Heart right ventricle (tissue), 16 donors: ENCODE measurements at regions not wholly inside any gene's neighbourhood (a gene's known extent, or its start where the extent isn't known, plus 50 kb on each side); places are given as distances from the start of the nearest gene placed in this dataset.
"Not testable (repeated sequence)": the region's sequence is repeated elsewhere in the genome, so short reads cannot be mapped to it uniquely, and the experiment has no call there.

Source experiments
- ATAC-seq, 8 donors: fragments of 200-7000 bp; cut with Tn5 transposase; one replicate each; pipeline ENCODE4 v1.9.1; 2020; ENCODE audit warnings: mild to moderate bottlenecking in 8 of 8, moderate library complexity in 8 of 8, moderate number of reproducible peaks in 1 of 8
- DNase-seq, 2 donors: peaks; one replicate each; pipeline ENCODE4 v3.0.0-alpha.2; 2020
- H3K27ac ChIP-seq, 10 donors: fragments of 200-600 bp; sonication (generic) in 2 of 10; one replicate each; pipeline versions ENCODE4 v1.5.0 to v1.8.0; 2020 to 2022; ENCODE audit warnings: mild to moderate bottlenecking in 3 of 10
- H3K27me3 ChIP-seq, 7 donors: fragments of 200-600 bp; one replicate each; pipeline ENCODE4 v1.8.0; 2021 to 2022; ENCODE audit warnings: mild to moderate bottlenecking in 2 of 7
- H3K36me3 ChIP-seq, 9 donors: fragments of 200-600 bp; sonication (generic) in 1 of 9; one replicate each; pipeline versions ENCODE4 v1.5.0 to v1.8.0; 2020 to 2022; ENCODE audit warnings: mild to moderate bottlenecking in 2 of 9
- H3K4me1 ChIP-seq, 9 donors: fragments of 200-600 bp; sonication (generic) in 1 of 9; one replicate each; pipeline versions ENCODE4 v1.5.0 to v1.8.0; 2020 to 2022; ENCODE audit warnings: mild to moderate bottlenecking in 4 of 9
- H3K4me3 ChIP-seq, 10 donors: fragments of 200-600 bp; sonication (generic) in 2 of 10; one replicate each; pipeline versions ENCODE4 v1.5.0 to v1.8.0; 2020 to 2022; ENCODE audit warnings: mild to moderate bottlenecking in 7 of 10, moderate library complexity in 2 of 10
- H3K9me3 ChIP-seq, 11 donors: fragments of 200-600 bp in 10 of 11; sonication (generic) in 2 of 11; one replicate each; pipeline versions ENCODE4 v1.5.0 to v1.8.0; 2013 to 2022; ENCODE audit warnings: mild to moderate bottlenecking in 2 of 11, control low read depth in 1 of 11, moderate library complexity in 1 of 11
- WGBS, 2 donors: extraction: QIAGEN DNeasy Blood & Tissue Kit; methylation state at CpG; one replicate each; pipeline ENCODE4 v1.1.7; 2013; ENCODE audit warnings: inconsistent platforms in 1 of 2; 5-methylcytosine and 5-hydroxymethylcytosine counted together
- intact Hi-C, 10 donors: fragments of 100-400 bp; cut with DNase I; formaldehyde crosslinking; loops; one replicate each; pipeline versions ENCODE4 v1.11.1 to v1.14.2; 2022
- TF ChIP-seq, protein P1 (sequence below), 9 donors: fragments of 200-600 bp; sonication (generic) in 2 of 9; IDR thresholded peaks; one replicate each; pipeline versions ENCODE4 v1.5.0 to v1.8.0; 2021 to 2022; ENCODE audit warnings: antibody characterized with exemption in 9 of 9, mild to moderate bottlenecking in 5 of 9, moderate library complexity in 1 of 9
- donor health status: Arrhythmogenic right ventricular cardiomyopathy.
- donor health status: ischemic (EF 13 %, LVEDD 7.1; RV severe dilation, severe dysfunction).
- donor health status: healthy with polysubstance abuse.
- donor health status: DM: no; HTN: yes; CAD: no.
- donor health status: DM: no; HTN: no; CAD: no.
- donor health status: ischemic (EF 25% LVEDD 6.9; RV normal size, moderate dysfunction).
- donor health status: ischemic (EF 25% LVEDD 5.7; RV mildly dilated, moderate dysfunction).
- donor health status: healthy.
- donor health status: DM: yes; HTN: yes; CAD: no.
- donor health status: Ischemic cardiomyopathy.
- donor health status: ischemic (EF 35%, LVEDD 5.7; RV mildly dilated, moderate dysfunction).
- donor health status: nonischemic (EF 11% LVEDD 7.7; RV severe dilation, severe dysfunction).
- donor health status: DM: yes; HTN: yes; CAD: no.
- donor health status: PGD.
- donor health status: ischemic (EF 29% LVEDD 5.4; RV normal size, mild dysfunction).
- donor health status: nonischemic (EF 23%, LVEDD 6.1; RV moderate dilation, normal function).

DNA sequence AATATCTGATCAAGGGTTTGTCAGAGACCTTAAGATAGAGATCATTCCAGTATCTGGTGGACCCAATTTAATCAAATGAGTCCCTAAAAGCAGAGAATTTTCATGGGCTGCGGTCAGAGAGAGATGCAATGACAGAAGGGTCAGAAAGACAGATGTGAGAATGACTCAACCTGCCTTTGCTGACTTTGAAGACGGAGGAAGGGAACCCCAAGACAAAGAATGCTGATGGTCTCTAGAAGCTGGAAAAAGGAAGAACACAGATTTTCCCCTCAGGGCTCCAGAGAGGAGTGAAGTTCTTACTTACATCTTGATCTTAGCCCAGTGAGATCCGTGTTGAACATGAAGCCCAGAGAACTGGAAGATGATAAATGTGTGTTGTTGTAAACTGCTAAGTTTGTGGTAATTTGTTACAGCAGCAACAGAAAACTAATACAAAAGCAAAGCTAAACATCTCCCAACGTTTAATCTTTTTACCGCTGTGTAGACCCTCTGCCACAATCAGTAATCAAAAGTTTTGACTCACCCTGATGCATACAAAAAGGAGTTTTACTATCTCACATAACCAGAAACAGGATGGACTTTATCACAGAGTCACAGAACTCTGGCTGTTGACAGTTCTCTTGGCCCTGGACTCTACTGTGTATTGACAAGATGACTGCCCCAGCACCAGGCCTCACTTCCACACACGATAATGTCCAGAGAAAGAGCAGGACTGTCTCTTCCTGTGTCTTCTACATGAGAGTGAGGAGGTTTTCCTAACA is 70.2 kb upstream of the MAGEB2 start:
- Histone ChIP-seq H3K4me1 (no peaks in the 10 kb centered on the region), H3K4me3 (no peak overlapping the region), H3K9me3 (no peaks in the 10 kb centered on the region), H3K36me3 (no peaks in the 10 kb centered on the region), H3K27ac (no peak overlapping the region), H3K27me3 (no peaks in the 10 kb centered on the region)
- 47 to 54% methylated on average over 6 of the region's 6 CpGs for WGBS, 2 donors
- TF ChIP-seq, protein P1, sequence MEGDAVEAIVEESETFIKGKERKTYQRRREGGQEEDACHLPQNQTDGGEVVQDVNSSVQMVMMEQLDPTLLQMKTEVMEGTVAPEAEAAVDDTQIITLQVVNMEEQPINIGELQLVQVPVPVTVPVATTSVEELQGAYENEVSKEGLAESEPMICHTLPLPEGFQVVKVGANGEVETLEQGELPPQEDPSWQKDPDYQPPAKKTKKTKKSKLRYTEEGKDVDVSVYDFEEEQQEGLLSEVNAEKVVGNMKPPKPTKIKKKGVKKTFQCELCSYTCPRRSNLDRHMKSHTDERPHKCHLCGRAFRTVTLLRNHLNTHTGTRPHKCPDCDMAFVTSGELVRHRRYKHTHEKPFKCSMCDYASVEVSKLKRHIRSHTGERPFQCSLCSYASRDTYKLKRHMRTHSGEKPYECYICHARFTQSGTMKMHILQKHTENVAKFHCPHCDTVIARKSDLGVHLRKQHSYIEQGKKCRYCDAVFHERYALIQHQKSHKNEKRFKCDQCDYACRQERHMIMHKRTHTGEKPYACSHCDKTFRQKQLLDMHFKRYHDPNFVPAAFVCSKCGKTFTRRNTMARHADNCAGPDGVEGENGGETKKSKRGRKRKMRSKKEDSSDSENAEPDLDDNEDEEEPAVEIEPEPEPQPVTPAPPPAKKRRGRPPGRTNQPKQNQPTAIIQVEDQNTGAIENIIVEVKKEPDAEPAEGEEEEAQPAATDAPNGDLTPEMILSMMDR (IDR thresholded peaks at IDR 0.05), result no peak
- DNase-seq (no peak), ATAC-seq (no peak)
- intact Hi-C loops, result loop anchor here in 3 of 10 donors (5.0 to 10.0 kb wide), 2 partner anchors 357 to 360 kb away; no protein-coding TSS in a partner anchor

DNA sequence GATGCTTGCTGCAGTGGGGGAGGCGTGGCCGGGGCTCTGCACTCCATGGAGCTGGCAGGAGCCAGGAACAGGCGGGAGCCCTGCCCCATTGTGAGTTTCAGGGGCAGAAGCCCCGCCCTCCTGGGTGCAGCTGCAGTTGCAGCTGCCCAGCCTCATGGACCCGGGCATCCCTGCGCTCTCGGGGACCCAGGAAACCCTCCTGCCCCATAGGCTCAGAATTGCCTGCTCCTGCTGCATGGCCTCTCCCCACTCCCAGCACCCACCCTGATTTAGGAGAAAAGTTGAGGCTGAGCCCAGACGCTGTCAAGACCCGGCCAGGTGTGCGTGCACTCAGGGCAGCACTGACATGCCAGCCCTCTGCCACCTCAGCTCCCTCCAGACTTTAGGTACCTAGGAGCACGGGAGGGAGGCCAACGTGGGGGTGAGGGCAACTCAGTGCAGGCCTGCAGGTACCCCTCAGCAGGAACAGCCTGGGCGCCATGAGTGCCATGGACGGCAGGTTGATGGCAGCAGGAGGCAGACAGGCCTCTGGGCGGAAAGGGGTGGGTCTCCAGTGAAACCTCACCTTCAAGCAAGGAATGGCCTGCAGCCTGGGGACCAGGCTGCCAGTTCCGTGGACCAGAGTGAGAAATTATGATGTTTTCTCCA is 67.2 kb upstream of the MAGEB2 start:
- TF ChIP-seq, protein P1 (IDR thresholded peaks at IDR 0.05), result no peak
- intact Hi-C loops, result loop anchor here in 1 of 10 donors (10.0 kb wide), 1 partner anchor 357 kb away; no protein-coding TSS in a partner anchor
- 85 to 93% methylated on average over 14 to 16 of the region's 16 CpGs for WGBS, 2 donors
- Histone ChIP-seq H3K27me3 (no peaks in the 10 kb centered on the region), H3K27ac (no peak overlapping the region), H3K9me3 (no peaks in the 10 kb centered on the region), H3K4me1 (no peaks in the 10 kb centered on the region), H3K4me3 (no peak overlapping the region), H3K36me3 (no peaks in the 10 kb centered on the region)
- no peak for DNase-seq
- ATAC-seq, result no peak

DNA sequence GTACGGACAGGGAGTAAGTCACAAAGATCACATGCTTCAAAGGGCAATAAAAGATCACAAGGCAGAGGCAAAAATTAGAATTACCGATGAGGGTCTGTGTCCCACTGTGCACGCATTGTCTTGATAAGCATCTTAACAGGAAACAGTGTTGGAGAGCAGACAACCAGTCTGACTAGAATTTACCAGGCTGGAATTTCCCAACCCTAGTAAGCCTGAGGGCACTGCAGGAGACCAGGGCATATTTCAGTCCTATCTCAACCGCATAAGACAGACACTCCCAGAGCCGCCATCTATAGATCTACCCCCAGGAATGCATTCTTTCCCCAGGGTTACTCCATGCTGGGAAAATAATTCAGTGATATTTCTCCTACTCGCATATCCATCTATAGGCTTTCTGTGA is 66.2 kb upstream of the MAGEB2 start:
- H3K4me3 ChIP-seq, H3K9me3 ChIP-seq, DNase-seq, H3K36me3 ChIP-seq, H3K27me3 ChIP-seq, ATAC-seq, H3K4me1 ChIP-seq, H3K27ac ChIP-seq: not testable (repeated sequence)
- WGBS, 2 donors, result 76 to 79% methylated on average over 6 of the region's 6 CpGs
- intact Hi-C loops, result loop anchor here in 1 of 10 donors (10.0 kb wide), 1 partner anchor 356 kb away; no protein-coding TSS in a partner anchor

DNA sequence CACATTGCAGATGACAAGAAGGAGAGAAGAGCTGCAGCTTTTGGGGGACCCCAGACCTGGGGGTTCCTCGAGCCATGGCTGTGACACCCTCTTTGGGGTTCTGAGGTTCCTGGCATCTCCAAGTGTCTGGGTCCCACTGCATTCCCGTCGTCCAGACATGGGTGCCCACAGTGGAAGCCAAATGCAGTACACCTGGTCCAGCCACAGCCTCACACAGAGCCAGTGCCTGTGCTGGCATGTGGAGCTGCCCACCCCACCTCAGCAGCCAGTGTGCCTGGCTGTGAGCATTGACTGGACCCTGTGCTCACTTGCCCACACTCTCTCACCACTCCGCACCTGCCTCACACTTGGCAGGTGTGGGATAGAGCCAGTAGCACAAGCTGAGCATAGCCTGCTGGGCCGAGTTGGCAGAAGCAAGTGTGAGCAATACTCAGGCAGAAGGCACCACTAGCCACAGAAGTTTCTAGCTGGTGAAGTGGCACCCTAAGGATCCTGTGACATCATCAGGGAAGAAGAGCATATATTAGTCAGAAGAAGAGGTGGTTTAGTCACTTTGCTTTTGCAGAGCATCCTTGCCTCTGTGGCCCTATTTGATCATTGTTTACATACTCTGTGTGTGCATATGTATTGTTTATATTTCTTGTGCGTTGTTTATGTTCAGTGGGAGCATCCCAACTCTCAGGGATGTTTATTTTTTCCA is 65.0 kb upstream of the MAGEB2 start:
- Histone ChIP-seq H3K9me3 (no peaks in the 10 kb centered on the region), H3K27me3 (no peaks in the 10 kb centered on the region), H3K27ac (no peak overlapping the region), H3K4me1 (no peaks in the 10 kb centered on the region), H3K4me3 (no peak overlapping the region), H3K36me3 (no peaks in the 10 kb centered on the region)
- WGBS, 2 donors, result 79 to 84% methylated on average over 6 of the region's 6 CpGs
- ATAC-seq (no peak), DNase-seq (no peak)
- TF ChIP-seq, protein P1 (IDR thresholded peaks at IDR 0.05), result no peak
- intact Hi-C loops, result no loop called here
